H1 (cell line): ENCODE measurements at regions not wholly inside any gene's neighbourhood (a gene's known extent, or its start where the extent isn't known, plus 50 kb on each side); places are given as distances from the start of the nearest gene placed in this dataset.

ENCODE experiments used
- CTCF ChIP-seq, 3 experiments: IDR thresholded peaks; 1 replicate in 2 of 3; 2 replicates in 1 of 3; pipeline versions ENCODE4 v1.5.1 to v1.6.1; 2011; ENCODE audit warnings: low read length in 3 of 3, mild to moderate bottlenecking in 3 of 3, inconsistent platforms in 2 of 3, low read depth in 1 of 3, moderate library complexity in 1 of 3; ENCODE audit not compliant: insufficient read depth in 1 of 3; ENCODE audit errors: control extremely low read depth in 1 of 3
- GABPA ChIP-seq: IDR thresholded peaks from 2 replicates; pipeline ENCODE4 v1.6.1; 2011; ENCODE audit warnings: mild to moderate bottlenecking, low read length, moderate library complexity, borderline replicate concordance; ENCODE audit not compliant: insufficient read depth
- PHF8 ChIP-seq: fragments of 200-600 bp; sonication (generic); conservative IDR thresholded peaks from 2 replicates; pipeline ENCODE4 v1.7.1; 2012; ENCODE audit warnings: low read depth, mild to moderate bottlenecking, inconsistent platforms, low read length, moderate library complexity
- POLR2A ChIP-seq, 2 experiments: IDR thresholded peaks; 1 replicate in 1 of 2; 2 replicates in 1 of 2; pipeline ENCODE4 v1.6.1; 2011; ENCODE audit warnings: low read depth in 2 of 2, low read length in 2 of 2, mild to moderate bottlenecking in 2 of 2; ENCODE audit errors: control extremely low read depth in 1 of 2
- POLR2AphosphoS5 ChIP-seq: IDR thresholded peaks from 2 replicates; pipeline ENCODE4 v1.6.1; 2011; ENCODE audit warnings: low read depth, low read length

GRCh38 chr6:37105148-37106050, 64.6 kb upstream of the PIM1 start:
- TF ChIP-seq CTCF (IDR thresholded peaks at IDR 0.05; ENCODE audit: control extremely low read depth in 1 of 3, insufficient read depth in 1 of 3, low read depth in 1 of 3, low read length in 3 of 3), result no peak
- TF ChIP-seq POLR2AphosphoS5, result 0 out of 2 replicates have a peak, but pooled peaks have one; percentile 4
- TF ChIP-seq POLR2A (IDR thresholded peaks at IDR 0.05; ENCODE audit: control extremely low read depth in 1 of 2, low read depth in 2 of 2, low read length in 2 of 2), result no peak; a peak in 1 of 3 replicates
- TF ChIP-seq GABPA, result no peak
- TF ChIP-seq PHF8, result no peak
